GM12878 (cell line): ENCODE measurements at regions not wholly inside any gene's neighbourhood (a gene's known extent, or its start where the extent isn't known, plus 50 kb on each side); places are given as distances from the start of the nearest gene placed in this dataset.

Experiments
- ATAC-seq: fragments of 200-7000 bp; cut with Tn5 transposase; 3 replicates; pipeline ENCODE4 v1.9.1; 2020; ENCODE audit warnings: mild to moderate bottlenecking, moderate library complexity
- BruUV-seq: library from RNA; stranded (reverse); fragments of 400-500 nt; replicated peaks from 2 replicates; lab custom pipeline; 2021; lab: Mats Ljungman, UMichigan
- CTCF ChIA-PET: fragments of 300-600 bp; sonication (Branson Sonifier 250); formaldehyde crosslinking; extraction: SDS; loops from one replicate; lab custom pipeline; 2021; ENCODE audit warnings: inconsistent platforms; lab: Yijun Ruan, JAX
- POLR2A ChIA-PET: fragments of 350-600 bp; formaldehyde crosslinking; extraction: SDS; loops from one replicate; lab custom pipeline; 2021; ENCODE audit warnings: inconsistent platforms; lab: Charles Lee
- RAD21 ChIA-PET: fragments of 300-600 bp; sonication (Branson Sonifier 250); formaldehyde crosslinking; loops from one replicate; lab custom pipeline; 2023; ENCODE audit warnings: antibody characterized with exemption; ENCODE audit not compliant: unreplicated experiment; lab: Charles Lee
- SMC1A ChIA-PET: fragments of 300-600 bp; sonication (Branson Sonifier 250); formaldehyde crosslinking; loops from one replicate; lab custom pipeline; 2023; ENCODE audit not compliant: unreplicated experiment, uncharacterized antibody; lab: Charles Lee
- DNase-seq: peaks from one replicate; pipeline ENCODE4 v3.0.0-alpha.2; 2011; ENCODE audit warnings: low read depth, low spot score
- FAIRE-seq: peaks from 3 replicates; lab custom pipeline; 2011; peaks lifted over from hg19 to GRCh38; lab: Jason Lieb, UNC
- H2AFZ ChIP-seq: 2 replicates; pipeline ENCODE4 v1.6.0; 2011; ENCODE audit warnings: low read depth, low read length, control low read depth; ENCODE audit not compliant: control insufficient read depth
- H3K27ac ChIP-seq: 2 replicates; pipeline ENCODE4 v1.5.1; 2011; ENCODE audit warnings: control low read depth; ENCODE audit not compliant: control insufficient read depth, insufficient read depth
- H3K27me3 ChIP-seq, 2 experiments: replicated peaks in 1 of 2; 2 replicates each; pipeline versions ENCODE4 v1.6.0 to v1.6.1; 2011; ENCODE audit warnings: low read length in 1 of 2; ENCODE audit not compliant: control insufficient read depth in 2 of 2, insufficient read depth in 2 of 2
- H3K36me3 ChIP-seq, 2 experiments: 2 replicates each; pipeline ENCODE4 v1.5.1; 2011; ENCODE audit warnings: low read length in 1 of 2; ENCODE audit not compliant: control insufficient read depth in 2 of 2, insufficient read depth in 2 of 2
- H3K4me1 ChIP-seq: 2 replicates; pipeline ENCODE4 v1.6.1; 2011; ENCODE audit warnings: mild to moderate bottlenecking, low read length, moderate library complexity, mixed read lengths; ENCODE audit not compliant: control insufficient read depth, insufficient read depth
- H3K4me2 ChIP-seq: 2 replicates; pipeline ENCODE4 v1.6.0; 2011; ENCODE audit warnings: control low read depth; ENCODE audit not compliant: control insufficient read depth, insufficient read depth
- H3K4me3 ChIP-seq: fragments of 200-600 bp; sonication (generic); 2 replicates; pipeline ENCODE4 v1.5.1; 2016
- H3K79me2 ChIP-seq: 2 replicates; pipeline ENCODE4 v1.6.0; 2011; ENCODE audit warnings: low read length; ENCODE audit not compliant: control insufficient read depth, insufficient read depth
- H3K9ac ChIP-seq: 2 replicates; pipeline ENCODE4 v1.8.0; 2011; ENCODE audit warnings: low read length, control low read depth, mixed read lengths; ENCODE audit not compliant: control insufficient read depth, insufficient read depth
- H3K9me3 ChIP-seq: replicated peaks from 3 replicates; pipeline ENCODE4 v1.5.1; 2011; ENCODE audit warnings: mild to moderate bottlenecking, low read length; ENCODE audit not compliant: control insufficient read depth, insufficient read depth
- H4K20me1 ChIP-seq: 2 replicates; pipeline ENCODE4 v1.6.0; 2011; ENCODE audit not compliant: control insufficient read depth, insufficient read depth
- ETV6 ChIP-seq, 2 experiments: fragments of 450-650 bp in 1 of 2; IDR thresholded peaks in 1 of 2; conservative IDR thresholded peaks in 1 of 2; 2 replicates each; pipeline ENCODE4 v1.6.1; 2014; ENCODE audit warnings: antibody characterized with exemption in 1 of 2, borderline replicate concordance in 1 of 2, low read depth in 1 of 2, mild to moderate bottlenecking in 1 of 2, moderate library complexity in 1 of 2
- FOS ChIP-seq: IDR thresholded peaks from 3 replicates; pipeline ENCODE4 v1.6.1; 2011; ENCODE audit warnings: borderline replicate concordance; ENCODE audit not compliant: insufficient read length; ENCODE audit errors: extremely low read depth
- IRF4 ChIP-seq: IDR thresholded peaks from 2 replicates; pipeline ENCODE4 v1.6.1; 2011; ENCODE audit warnings: low read depth, low read length
- KAT2A ChIP-seq: conservative IDR thresholded peaks from 2 replicates; pipeline ENCODE4 v1.6.1; 2011; ENCODE audit warnings: low read depth, low read length; ENCODE audit not compliant: control insufficient read depth
- KDM1A ChIP-seq: fragments of 200-600 bp; sonication (generic); IDR thresholded peaks from 2 replicates; pipeline ENCODE4 v1.6.1; 2016; ENCODE audit warnings: borderline replicate concordance
- POU2F2 ChIP-seq: IDR thresholded peaks from 3 replicates; pipeline ENCODE4 v1.6.1; 2011; ENCODE audit warnings: low read depth, mild to moderate bottlenecking, low read length, borderline replicate concordance
- RB1 ChIP-seq: fragments of 450-650 bp; formaldehyde crosslinking; IDR thresholded peaks from 2 replicates; pipeline ENCODE4 v1.6.1; 2017; ENCODE audit warnings: mild to moderate bottlenecking, borderline replicate concordance
- SREBF1 ChIP-seq: IDR thresholded peaks from 2 replicates; pipeline ENCODE4 v1.6.1; 2012; ENCODE audit warnings: mild to moderate bottlenecking, low read length
- STAT3 ChIP-seq: IDR thresholded peaks from 2 replicates; pipeline ENCODE4 v1.6.1; 2011; ENCODE audit warnings: low read depth, low read length, improper control_type of control experiment
- WGBS: methylation state at CpG from one replicate; pipeline ENCODE4 v1.1.6; 2016; ENCODE audit warnings: low lambda C conversion rate; ENCODE audit not compliant: insufficient replicate concordance, insufficient coverage; ENCODE audit errors: missing lambda C conversion rate; 5-methylcytosine and 5-hydroxymethylcytosine counted together
- in situ Hi-C: fragments of 300-500 bp; cut with MboI; formaldehyde crosslinking; loops from 9 replicates; pipeline ENCODE4 v1.14.3; 2018; ENCODE audit warnings: mixed read lengths
- intact Hi-C: fragments of 100-400 bp; cut with micrococcal nuclease; formaldehyde crosslinking; loops from one replicate; pipeline ENCODE4 v1.14.2; 2022; ENCODE audit not compliant: unreplicated experiment
- TF ChIP-seq, protein P1 (sequence below): IDR thresholded peaks from 2 replicates; pipeline ENCODE4 v1.6.1; 2011; ENCODE audit warnings: borderline replicate concordance, low read depth, mild to moderate bottlenecking, moderate library complexity, low read length; ENCODE audit not compliant: insufficient read depth, poor library complexity, severe bottlenecking
- TF ChIP-seq, protein P2 (sequence below): fragments of 450-650 bp; IDR thresholded peaks from 2 replicates; pipeline ENCODE4 v1.6.1; 2017; ENCODE audit warnings: mild to moderate bottlenecking, moderate library complexity
- TF ChIP-seq, protein P3 (sequence below): fragments of 450-650 bp; IDR thresholded peaks from 2 replicates; pipeline ENCODE4 v1.6.1; 2016; ENCODE audit warnings: mild to moderate bottlenecking
- TF ChIP-seq, protein P4 (sequence below): fragments of 450-650 bp; IDR thresholded peaks from 2 replicates; pipeline ENCODE4 v1.6.1; 2016; ENCODE audit warnings: mild to moderate bottlenecking, moderate library complexity, borderline replicate concordance

DNA sequence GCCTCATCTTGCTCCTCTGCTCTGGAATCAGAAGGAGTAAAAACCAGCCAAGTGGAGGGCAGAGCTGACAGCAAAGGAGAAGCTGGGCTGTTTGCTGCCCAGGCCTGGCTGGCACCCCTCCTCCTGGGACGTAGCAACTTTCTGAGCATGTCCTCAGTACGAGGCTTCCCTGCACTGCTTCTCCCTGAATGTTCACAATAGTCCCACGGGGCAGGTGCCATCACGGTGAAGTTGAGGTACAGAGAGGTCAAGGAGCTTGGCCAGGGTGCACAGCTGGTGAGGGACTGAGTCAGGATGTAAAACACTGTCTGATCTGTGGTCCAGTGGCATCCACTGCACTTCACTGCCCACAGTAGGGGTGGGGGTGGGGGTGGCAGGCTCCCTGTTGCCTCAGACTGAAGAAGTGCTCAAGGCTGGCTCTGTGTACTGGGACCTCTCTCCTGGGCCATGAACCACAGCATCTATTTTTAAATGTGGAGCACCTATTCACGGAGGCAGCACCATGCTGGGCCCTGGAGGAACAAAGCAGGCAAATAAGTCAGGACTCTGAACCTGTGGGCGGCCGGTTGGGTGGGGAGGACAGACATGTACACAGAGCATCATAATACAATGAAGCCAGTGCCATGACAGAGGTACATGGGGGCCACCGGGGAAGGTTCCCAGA is 369.5 kb downstream of the SEC14L1 start:
- 38% methylated on average over 8 of the region's 8 CpGs for WGBS
- in situ Hi-C loops (no loop called here), intact Hi-C loops (no loop called here)
- no peak overlapping the region for H2AFZ ChIP-seq
- H3K27ac ChIP-seq: no peak overlapping the region
- FAIRE-seq (no peak), ATAC-seq (no peak), DNase-seq (no peak)
- H3K79me2 ChIP-seq: no peaks in the 10 kb centered on the region
- CTCF ChIA-PET: no interaction called here
- no peaks in the 10 kb centered on the region for H3K4me1 ChIP-seq
- RAD21 ChIA-PET: no interaction called here
- H3K27me3 ChIP-seq: no peaks in the 10 kb centered on the region
- SMC1A ChIA-PET: no interaction called here
- H3K9me3 ChIP-seq: no peaks in the 10 kb centered on the region; the same call in 1 of the 3 replicates
- H4K20me1 ChIP-seq: no peaks in the 10 kb centered on the region
- H3K4me2 ChIP-seq: no peak overlapping the region
- no peak overlapping the region for H3K9ac ChIP-seq
- no TSS peak for BruUV-seq
- no peaks in the 10 kb centered on the region; a peak in 1 of 4 replicates for H3K36me3 ChIP-seq
- H3K4me3 ChIP-seq: no peak overlapping the region
- POLR2A ChIA-PET: no interaction called here
- TF ChIP-seq, protein P1, sequence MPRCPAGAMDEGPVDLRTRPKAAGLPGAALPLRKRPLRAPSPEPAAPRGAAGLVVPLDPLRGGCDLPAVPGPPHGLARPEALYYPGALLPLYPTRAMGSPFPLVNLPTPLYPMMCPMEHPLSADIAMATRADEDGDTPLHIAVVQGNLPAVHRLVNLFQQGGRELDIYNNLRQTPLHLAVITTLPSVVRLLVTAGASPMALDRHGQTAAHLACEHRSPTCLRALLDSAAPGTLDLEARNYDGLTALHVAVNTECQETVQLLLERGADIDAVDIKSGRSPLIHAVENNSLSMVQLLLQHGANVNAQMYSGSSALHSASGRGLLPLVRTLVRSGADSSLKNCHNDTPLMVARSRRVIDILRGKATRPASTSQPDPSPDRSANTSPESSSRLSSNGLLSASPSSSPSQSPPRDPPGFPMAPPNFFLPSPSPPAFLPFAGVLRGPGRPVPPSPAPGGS: no peak
- TF ChIP-seq KDM1A: no peak
- no peak for TF ChIP-seq FOS
- no peak for TF ChIP-seq STAT3
- TF ChIP-seq ETV6 (conservative IDR thresholded peaks at IDR 0.05 in 1 of 2, IDR thresholded peaks at IDR 0.05 in 1 of 2; ENCODE audit: borderline replicate concordance in 1 of 2, low read depth in 1 of 2): no peak
- no peak for TF ChIP-seq KAT2A
- no peak for TF ChIP-seq IRF4
- TF ChIP-seq, protein P2, sequence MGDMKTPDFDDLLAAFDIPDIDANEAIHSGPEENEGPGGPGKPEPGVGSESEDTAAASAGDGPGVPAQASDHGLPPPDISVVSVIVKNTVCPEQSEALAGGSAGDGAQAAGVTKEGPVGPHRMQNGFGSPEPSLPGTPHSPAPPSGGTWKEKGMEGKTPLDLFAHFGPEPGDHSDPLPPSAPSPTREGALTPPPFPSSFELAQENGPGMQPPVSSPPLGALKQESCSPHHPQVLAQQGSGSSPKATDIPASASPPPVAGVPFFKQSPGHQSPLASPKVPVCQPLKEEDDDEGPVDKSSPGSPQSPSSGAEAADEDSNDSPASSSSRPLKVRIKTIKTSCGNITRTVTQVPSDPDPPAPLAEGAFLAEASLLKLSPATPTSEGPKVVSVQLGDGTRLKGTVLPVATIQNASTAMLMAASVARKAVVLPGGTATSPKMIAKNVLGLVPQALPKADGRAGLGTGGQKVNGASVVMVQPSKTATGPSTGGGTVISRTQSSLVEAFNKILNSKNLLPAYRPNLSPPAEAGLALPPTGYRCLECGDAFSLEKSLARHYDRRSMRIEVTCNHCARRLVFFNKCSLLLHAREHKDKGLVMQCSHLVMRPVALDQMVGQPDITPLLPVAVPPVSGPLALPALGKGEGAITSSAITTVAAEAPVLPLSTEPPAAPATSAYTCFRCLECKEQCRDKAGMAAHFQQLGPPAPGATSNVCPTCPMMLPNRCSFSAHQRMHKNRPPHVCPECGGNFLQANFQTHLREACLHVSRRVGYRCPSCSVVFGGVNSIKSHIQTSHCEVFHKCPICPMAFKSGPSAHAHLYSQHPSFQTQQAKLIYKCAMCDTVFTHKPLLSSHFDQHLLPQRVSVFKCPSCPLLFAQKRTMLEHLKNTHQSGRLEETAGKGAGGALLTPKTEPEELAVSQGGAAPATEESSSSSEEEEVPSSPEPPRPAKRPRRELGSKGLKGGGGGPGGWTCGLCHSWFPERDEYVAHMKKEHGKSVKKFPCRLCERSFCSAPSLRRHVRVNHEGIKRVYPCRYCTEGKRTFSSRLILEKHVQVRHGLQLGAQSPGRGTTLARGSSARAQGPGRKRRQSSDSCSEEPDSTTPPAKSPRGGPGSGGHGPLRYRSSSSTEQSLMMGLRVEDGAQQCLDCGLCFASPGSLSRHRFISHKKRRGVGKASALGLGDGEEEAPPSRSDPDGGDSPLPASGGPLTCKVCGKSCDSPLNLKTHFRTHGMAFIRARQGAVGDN: no peak
- no peak for TF ChIP-seq SREBF1
- TF ChIP-seq RB1: no peak
- TF ChIP-seq, protein P3, sequence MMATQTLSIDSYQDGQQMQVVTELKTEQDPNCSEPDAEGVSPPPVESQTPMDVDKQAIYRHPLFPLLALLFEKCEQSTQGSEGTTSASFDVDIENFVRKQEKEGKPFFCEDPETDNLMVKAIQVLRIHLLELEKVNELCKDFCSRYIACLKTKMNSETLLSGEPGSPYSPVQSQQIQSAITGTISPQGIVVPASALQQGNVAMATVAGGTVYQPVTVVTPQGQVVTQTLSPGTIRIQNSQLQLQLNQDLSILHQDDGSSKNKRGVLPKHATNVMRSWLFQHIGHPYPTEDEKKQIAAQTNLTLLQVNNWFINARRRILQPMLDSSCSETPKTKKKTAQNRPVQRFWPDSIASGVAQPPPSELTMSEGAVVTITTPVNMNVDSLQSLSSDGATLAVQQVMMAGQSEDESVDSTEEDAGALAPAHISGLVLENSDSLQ: no peak
- TF ChIP-seq, protein P4, sequence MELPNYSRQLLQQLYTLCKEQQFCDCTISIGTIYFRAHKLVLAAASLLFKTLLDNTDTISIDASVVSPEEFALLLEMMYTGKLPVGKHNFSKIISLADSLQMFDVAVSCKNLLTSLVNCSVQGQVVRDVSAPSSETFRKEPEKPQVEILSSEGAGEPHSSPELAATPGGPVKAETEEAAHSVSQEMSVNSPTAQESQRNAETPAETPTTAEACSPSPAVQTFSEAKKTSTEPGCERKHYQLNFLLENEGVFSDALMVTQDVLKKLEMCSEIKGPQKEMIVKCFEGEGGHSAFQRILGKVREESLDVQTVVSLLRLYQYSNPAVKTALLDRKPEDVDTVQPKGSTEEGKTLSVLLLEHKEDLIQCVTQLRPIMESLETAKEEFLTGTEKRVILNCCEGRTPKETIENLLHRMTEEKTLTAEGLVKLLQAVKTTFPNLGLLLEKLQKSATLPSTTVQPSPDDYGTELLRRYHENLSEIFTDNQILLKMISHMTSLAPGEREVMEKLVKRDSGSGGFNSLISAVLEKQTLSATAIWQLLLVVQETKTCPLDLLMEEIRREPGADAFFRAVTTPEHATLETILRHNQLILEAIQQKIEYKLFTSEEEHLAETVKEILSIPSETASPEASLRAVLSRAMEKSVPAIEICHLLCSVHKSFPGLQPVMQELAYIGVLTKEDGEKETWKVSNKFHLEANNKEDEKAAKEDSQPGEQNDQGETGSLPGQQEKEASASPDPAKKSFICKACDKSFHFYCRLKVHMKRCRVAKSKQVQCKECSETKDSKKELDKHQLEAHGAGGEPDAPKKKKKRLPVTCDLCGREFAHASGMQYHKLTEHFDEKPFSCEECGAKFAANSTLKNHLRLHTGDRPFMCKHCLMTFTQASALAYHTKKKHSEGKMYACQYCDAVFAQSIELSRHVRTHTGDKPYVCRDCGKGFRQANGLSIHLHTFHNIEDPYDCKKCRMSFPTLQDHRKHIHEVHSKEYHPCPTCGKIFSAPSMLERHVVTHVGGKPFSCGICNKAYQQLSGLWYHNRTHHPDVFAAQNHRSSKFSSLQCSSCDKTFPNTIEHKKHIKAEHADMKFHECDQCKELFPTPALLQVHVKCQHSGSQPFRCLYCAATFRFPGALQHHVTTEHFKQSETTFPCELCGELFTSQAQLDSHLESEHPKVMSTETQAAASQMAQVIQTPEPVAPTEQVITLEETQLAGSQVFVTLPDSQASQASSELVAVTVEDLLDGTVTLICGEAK: no peak
- no peak for TF ChIP-seq POU2F2
